NCI-H774 (cell line): ENCODE measurements at regions not wholly inside any gene's neighbourhood (a gene's known extent, or its start where the extent isn't known, plus 50 kb on each side); places are given as distances from the start of the nearest gene placed in this dataset.
"Not testable (repeated sequence)": the region's sequence is repeated elsewhere in the genome, so short reads cannot be mapped to it uniquely, and the experiment has no call there.

ENCODE experiments used
- DNase-seq: peaks from one replicate; lab custom pipeline; 2025; lab: John Stamatoyannopoulos, UW

DNA sequence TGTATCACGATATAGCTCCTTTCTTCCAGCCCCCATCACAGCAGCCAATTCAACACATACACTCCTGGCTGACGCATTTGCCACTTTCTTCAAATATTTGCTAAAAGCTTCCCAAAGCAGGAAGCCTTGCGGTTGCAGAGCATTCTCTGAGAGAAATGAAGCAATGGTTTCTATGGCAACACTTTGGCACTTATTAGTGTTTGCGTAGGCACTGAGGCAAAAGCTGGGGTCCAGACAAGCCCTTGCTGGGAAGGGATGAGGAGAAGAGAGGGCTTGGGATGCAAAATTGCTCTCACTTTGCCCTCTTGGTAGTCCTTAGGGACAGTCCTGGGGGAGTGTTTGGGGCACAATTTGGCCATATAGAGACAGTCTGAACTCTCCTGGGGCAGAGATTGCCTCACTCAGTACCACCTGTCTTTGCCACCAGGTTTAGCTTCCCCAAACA lies 55.0 kb upstream of the PAK3 start:
- peak; percentile 39 for DNase-seq

DNA sequence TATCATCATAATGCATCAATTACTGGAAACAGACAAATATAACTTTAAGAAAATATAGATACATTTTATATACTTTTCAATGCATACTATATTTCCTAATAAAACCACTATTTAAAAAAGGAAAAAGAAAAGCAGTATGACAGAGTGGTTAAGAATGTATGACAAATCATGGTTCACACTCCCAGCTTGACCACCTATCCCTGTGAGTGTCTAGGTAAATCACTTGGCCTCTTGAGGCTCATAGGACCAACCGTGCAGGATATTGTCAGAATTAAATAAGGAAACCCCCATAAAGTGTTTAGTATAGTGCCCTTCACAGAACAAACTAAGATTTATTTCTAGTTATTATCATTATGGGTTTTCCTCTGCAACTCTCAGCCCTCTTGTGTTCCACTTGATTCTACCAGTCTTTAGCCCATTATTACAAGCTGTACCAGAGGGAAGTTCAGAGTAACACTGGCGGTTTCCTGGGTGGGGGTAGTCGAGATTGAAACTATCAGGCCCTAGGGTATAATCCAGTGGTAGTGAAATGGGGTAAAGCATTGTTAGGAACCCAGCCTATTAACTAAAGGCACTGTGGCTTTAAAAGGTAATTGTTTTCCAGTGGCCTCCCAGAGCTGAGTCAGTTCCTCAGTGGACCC lies 55.5 kb upstream of the PAK3 start:
- DNase-seq = no peak

DNA sequence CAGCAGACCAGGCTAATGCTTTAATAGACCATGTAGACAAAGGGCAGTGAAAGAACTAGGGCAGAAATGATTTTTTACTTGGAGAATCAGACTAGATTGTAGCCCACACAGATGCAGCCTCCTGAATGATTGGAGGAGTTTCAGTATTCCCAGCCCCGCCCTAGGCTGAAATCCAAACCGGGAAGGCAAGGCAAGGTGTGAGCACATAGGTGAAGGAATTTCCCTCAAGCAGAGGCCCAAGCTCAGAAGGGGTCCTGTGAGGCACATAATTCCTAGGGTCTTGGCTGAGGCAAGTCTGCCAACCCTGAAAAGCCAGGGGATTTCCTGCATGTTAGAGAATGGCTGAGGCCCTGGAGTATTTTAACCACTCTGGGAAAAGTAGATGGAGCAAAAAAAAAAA lies 56.4 kb upstream of the PAK3 start:
- DNase-seq = no peak

DNA sequence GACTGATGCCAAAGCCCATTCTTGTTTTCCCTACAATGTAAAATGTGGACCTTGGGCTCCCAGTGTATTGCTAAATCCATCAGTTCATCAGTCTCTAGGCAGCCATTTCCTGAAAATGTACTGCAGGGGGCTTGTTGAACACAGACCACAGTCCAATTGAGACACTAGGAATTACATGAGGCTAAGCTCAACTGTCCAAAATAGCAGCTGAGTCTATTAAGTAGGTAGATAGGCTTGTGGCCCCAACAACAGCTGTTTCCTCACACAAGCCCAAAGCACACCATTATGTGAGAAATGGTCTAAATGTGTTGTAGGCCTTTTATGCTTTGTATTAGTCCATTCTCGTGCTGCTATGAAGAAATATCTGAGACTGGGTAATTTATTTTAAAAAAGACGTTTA lies 60.0 kb upstream of the PAK3 start:
- DNase-seq = no peak

DNA sequence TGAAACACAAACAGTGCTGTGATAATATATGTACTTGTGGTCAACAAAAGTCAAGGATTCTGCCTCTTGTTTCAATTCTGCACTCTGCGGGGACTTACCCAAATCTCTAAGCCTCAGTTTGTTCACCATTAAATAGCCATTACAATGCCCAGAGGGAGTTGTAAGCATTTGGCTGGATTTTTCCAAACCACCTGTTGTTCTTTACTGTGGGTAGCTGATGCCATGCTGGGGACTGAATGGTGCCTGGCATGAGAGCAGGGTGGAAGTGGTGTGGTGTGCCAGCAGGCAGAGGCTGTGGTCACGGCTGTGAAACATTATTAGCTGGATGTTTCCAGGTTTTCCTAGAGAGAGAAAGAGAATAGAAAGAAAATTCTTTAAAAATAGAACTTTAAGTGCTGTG lies 60.7 kb upstream of the PAK3 start:
- DNase-seq = no peak

DNA sequence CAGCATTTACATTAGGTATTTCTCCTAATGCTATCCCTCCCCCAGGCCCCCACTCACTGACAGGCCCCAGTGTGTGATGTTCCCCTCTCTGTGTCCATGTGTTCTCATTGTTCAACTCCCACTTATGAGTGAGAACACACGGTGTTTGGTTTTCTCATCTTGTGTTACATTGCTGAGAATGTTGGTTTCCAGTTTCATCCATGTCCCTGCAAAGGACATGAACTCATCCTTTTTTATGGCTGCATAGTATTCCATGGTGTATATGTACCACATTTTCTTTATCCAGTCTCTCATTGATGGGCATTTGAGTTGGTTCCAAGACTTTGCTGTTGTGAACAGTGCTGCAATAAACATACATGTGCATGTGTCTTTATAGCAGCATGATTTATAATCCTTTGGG lies 73.0 kb upstream of the PAK3 start:
- DNase-seq = not testable (repeated sequence)

DNA sequence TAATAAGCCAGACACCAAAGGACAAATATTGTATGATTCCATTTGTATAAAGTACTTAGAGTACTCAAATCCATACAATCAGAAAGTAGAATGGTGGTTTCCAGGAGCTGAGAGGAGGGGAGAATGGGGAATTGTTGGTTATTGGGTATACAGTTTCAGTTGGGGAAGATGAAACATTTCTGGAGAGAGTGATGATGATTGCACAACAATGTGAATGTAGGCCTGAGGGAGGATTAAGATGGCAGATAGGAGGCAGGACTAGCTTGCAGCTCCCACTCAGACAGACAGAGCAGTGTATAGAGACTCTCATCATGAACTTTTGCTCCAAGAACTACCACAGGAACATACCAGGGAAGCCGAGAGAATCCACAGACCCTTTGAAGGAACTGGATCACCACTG lies 75.7 kb upstream of the PAK3 start:
- no peak for DNase-seq

DNA sequence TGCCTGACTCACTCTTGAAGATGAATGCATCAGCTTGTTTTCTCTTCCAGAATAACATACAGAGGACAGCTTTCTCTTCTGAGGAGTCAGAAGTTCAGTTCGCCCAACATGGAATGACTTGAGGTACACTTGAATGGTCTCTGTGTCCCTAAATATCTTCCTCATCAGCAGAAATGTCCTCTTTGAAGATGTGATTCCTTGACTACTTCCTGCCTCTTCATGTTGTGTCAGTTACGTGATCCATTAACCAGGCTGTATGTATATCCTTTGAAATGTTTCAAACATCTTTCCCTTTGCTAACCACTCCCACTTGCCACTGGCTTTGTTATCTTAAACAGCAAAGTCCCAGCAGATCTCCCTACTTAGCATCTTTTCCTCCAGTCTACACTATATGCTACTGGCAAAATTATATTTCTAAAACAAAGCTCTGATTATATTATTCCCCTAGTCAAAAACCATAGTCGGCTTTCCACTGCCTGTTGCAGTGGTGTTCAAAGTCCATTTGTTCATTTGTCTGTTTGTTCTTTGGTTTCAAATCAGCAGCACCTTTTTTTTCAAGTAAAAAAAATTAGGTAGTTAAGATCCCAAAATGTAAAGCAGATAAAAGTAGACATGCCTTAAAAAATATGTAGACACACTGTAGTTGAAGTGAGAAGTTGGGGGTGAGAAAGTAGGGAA lies 82.1 kb upstream of the PAK3 start:
- DNase-seq = no peak

DNA sequence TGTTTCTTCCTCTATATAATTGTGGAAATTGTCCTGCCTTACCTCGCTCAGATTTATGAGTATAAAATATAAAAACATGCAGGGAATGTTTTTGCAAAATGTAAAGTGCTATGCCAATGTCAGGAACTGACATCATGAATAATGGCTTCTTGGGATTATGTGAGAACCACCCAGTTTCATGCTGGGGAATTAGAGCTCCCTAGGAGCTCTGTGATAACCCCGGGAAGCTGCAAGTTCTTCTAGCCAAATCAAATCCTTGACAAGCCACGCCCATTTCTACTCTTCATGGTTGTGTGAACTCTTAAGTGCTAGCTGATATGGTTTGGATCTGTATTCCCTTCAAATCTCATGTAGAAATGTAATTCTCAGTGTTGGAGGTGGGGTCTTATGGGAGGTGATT lies 85.9 kb upstream of the PAK3 start:
- no peak for DNase-seq

DNA sequence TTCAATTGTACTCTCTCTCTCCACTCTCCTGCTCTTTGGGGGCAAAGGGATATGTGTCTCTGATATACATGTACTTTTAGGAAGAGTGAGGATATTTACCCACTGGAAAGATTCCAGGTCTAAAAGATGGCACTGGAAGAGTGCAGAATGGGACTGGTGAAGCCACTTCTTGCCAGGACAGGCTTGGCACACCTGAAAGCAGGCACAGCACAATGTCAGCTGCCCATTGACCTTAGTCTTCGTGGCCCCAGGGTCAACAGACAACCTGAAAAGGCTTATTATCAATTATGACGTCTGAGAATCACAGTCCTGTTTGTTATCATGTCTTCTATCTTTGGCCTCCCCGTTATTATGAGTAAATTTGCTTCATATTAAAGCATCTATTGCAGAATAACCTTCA lies 86.7 kb upstream of the PAK3 start:
- DNase-seq = no peak

DNA sequence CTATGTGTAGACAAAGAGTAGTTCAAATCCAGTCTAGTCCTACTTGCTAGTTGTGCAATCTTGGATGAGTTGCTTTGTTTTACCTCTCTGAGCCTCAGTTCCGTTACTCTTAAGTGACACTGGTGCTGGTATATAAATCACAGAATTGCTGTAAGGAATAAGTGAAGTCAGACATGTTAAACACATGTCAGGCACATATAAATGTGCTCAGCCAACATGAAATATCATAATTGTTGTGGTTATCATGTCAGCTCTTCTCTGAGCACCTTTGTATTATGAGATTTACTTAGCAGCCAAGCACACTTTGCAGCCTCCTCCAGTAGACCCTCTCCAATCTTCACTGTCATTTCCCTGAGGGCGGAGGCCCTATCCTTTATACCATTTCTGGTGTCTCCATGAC lies 87.9 kb upstream of the PAK3 start:
- DNase-seq = no peak

DNA sequence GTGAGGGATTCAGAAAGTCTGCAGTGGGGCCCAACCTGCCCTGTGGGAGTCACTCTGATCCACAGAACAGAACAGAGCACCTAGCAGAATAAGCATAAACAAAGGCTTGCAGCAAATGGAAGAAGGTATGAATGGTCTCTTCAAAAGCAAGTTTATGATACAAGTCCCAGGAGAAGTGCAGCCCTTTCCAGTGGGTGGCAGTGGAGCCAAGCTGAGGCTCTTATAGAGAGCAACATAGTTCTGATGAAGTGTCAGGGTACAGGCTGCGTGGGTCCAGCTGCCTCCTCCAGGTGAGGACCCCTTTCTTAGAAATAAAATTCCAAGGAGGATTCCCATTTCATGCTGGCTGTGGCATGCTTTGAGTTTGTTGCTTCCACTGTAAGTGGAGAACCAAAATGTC lies 88.8 kb upstream of the PAK3 start:
- DNase-seq = no peak

DNA sequence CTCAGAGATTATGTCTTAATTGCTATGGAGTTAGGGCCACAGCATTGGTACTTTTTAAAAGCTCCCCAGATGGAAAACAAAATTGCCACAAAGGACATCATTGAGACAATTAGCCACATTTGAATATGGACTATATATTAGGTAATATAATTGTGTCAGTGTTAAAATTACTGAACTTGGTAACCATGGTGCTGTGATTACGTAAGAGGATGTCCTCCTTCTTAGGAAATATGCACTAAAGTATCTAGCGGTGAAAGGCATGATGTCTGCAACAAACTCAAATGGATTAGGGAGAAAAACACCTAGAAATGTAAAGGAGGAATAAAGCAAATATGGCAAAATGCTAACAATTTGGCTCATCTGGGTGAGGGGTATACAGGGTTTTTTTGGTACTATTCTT lies 89.9 kb upstream of the PAK3 start:
- DNase-seq = no peak

DNA sequence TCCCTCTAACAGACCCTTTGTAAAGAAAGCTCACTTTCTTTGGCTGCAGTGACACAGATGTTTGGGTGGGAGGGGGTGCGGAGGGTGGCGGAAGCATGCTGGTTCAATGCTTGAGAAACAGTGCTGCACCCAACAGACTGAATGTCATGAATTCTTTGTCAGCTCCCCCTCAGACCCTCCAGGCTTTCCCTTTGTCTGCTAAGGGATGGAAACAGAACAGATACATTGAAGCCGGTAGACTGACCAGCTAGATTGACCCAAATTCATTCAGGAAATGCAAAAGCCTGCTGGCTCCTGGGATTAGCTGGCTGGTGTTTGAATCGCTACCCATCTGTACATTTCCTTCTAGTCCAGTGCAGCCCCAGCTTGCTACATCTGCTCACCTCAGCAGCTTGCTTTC lies 90.8 kb upstream of the PAK3 start:
- no peak for DNase-seq

DNA sequence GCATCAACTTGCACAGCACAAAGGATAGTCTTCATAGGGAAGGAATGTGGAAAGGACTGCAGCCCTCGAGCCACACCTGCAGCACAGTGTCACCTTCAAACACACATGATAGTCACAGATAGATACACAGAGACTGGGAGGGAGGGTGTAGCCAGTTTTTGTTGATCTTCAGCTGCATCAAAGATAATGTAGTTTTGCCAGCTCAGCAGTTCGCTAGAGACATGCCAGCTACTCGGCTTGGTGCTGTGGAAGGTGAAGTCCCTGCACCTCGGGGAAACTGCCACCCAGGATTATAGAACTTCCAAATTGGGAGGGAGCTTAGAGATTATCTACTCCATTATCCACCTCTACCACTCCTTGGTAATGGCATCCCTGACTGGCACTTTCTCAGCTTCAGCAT lies 92.9 kb upstream of the PAK3 start:
- DNase-seq = no peak

DNA sequence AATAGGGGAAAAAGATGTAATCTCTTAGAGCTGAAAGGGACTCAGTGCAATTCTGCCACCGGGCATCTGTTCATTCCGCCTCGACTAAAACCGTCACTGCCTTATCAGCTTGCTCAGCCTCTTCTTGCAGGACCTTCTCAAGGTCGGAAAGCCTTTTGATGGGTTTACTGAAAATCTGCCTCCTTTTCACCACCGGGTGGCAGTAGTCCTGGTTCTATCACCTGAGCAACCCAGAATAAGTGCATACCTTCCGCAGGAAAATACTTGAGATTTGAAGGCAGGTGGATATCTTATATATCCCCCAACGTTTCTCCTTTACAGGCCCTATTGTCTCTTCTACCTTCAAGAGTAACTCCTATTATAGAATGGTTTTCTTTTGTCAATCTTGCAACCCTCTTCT lies 103.4 kb upstream of the PAK3 start:
- DNase-seq = peak; percentile 21

DNA sequence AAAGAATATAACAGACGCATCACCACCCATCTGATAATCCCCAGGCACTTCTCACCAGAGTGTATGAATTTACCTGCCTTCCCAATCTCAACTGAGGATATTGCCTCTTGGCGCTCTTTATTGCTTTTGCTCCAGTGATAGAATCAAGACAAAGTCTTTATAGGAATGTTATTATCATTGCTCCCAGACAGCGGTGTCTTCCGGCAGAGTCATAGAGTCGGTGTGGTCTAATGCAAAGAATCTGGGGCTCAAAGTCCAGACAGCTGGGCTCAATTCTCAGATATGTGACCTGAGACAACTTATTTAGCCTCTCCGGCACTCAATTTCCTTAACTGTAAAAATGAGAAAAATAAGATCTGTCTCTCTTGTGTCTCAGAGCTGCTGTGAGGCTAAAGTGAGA lies 106.1 kb upstream of the PAK3 start:
- no peak for DNase-seq

DNA sequence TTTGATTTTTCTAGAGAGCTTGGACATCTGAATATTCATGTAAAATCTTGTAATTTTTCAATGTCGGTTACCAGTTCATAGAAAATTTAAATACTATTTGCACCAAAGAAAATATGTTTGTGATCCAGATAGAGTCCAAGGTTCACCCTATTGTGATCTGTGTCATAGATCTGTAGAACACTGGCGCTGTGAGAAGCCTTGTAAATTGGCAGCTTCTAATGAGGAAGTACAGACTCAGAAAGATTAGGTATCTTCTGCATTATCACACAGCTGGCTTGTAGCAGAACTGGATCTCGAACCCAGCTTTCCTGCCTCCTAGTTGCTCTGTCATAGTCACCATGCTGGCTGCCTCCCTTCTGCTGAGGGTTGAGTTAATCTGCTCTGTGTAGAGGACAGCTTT lies 106.5 kb upstream of the PAK3 start:
- DNase-seq = no peak

DNA sequence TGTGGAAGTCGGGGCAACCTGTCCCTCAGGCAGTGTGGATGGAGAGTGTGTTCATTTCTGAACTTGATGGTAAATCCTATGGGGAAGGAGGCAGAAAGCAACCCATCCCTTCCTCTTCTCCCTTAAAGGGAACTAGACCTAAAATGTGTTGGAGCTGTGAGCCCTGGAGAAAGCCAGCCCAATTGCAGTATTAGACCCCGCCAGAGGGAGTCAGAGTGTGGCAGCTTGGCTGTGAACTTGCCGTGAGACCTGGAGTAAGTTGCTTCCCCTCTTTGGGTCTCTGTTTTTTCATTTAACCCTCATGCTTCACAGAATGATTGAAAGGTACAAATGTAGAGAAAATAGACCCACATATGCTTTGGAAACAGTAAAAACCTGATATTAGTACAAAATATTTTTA lies 108.7 kb upstream of the PAK3 start:
- DNase-seq = no peak

DNA sequence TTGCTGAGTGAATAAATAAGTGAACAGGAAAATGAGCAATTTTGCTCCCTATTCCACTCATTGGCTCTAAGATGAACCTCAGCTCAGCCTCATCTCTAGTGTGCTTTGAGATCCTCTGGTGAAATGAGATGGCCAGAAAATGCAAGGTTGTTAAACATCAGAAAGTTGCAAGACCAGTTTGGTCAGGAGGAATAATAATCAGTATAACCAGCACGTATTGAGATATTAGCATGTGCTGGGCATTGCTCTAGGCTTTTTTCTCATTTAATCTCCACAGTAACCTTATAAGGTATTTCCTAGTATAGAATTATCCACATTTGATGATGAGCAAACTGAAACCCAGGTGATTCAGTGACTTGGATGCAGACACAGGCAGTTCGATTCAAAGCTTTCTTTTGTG lies 110.5 kb upstream of the PAK3 start:
- peak; percentile 8 for DNase-seq

DNA sequence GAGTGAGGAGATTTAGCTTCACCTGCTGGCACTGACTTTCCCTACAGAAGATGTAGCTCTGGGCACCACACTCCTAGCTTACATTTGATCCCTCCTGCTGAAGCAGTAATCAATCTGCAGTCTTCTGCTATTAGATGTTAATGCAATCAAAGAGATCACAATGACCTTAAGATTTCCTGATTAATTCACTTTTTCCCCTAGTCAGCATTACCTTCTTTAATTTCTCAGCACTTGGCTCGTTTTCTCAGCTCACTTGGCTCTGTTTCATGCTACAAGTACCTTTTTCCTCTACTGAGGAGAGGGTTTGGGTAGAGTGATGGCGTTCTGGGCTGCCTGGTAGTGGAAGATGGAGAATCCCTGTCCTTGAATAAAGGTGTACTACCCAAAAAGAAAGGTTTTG lies 113.0 kb upstream of the PAK3 start:
- no peak for DNase-seq

DNA sequence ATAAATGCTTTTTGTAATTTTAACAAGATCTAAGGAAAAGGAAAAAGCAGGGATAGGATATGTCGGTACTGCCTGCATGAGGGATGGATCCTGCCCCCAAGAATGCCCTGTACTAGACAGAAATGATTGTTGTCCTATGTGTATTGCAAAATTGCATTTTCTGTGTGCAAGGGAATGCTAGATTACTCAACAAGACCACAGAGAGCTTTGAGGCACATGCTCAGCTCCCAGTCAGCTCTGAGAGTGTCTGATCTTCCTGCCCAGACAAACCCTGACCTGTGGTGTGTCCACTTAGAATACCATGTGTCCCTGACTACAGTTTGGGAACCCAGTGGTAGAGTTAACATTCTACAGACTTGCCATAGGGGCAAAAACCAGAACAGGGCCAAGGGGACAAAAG lies 129.2 kb upstream of the PAK3 start:
- no peak for DNase-seq

DNA sequence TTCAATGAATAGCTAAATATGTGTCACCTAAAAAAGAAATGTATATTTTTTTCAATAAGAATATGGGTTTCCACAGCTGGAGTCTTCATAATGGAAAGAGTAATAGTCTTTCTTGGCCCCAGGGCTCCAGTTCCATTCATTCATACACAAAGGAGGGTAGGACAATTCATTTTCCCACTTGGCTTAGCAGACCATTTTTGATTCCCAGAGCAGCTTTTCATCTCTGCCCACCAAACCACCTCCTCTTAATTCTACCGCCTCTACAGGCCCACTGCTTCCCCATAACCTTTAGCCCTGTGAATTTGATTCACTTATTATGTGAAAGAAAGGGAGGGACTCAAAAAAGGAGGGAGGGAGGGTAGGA lies 129.9 kb upstream of the PAK3 start:
- no peak for DNase-seq

DNA sequence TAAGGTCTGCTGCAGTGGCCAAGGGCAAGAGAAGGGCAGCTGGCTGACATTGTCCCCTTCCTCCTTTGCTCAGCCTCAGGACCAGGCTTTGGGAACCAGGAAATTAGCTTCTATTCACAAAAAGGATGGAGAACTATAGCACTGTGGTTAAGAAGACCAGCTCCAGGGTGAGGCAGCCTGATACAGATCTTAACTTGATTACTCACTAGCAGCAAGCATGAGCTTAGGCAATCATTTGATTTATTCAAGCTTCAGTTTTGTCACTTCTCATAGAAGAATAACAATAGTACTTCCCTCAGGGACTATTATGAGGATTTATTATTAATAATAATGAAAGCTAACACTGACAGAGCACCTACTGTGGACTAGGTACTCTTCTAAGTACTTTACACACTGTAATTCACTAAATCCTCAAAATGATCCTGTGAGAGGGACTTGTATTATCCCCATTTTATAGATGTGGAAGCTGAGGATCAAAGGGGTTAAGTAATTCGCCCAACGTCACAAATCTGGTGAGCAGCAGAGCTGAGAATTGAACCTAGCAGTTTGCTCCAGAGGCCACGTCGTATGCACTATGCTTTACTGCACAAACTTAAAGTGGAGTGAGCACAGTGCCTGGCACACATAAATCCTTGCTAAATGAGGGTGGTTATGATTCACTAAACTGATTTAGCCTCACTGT lies 130.4 kb upstream of the PAK3 start:
- DNase-seq = no peak
